ENCODE measurements at regions not wholly inside any gene's neighbourhood (a gene's known extent, or its start where the extent isn't known, plus 50 kb on each side); places are given as distances from the start of the nearest gene placed in this dataset.

DNA sequence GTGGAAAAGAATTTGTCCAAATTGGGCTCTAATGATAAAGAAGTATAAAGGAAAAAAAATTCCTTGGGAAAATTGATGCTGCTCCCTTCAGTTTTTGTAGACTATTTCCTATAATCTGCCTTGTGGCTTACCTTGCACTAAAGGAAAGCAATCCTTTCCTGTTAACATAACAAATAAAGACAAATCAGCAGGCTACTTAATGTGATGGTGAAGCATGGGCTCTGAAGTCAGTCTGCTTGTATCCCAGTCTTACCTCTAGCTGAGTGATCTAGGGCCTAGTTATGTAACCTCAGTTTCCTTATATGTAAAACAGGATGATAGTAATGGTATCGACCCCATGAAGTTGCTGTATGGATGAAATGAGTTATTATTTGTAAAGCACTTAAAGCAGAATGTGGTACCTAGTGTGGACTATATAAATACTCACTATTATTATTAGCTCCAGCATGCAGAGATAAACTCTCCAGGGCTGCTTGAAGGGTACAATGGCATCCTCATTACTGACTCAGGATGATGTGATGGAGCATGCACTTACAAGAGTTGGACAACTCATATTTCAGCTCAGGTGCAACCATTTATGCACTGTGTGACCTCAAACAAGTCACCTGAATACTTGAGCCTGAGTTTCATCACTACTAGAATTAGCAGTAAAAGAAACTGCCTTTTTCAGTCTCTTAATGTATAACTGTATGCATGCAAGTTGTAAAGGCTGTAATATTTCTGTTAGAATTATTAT lies 156.1 kb downstream of the DKK1 start:
- no peak for TF ChIP-seq POLR2A (IDR thresholded peaks at IDR 0.05)
- TF ChIP-seq, protein P1, sequence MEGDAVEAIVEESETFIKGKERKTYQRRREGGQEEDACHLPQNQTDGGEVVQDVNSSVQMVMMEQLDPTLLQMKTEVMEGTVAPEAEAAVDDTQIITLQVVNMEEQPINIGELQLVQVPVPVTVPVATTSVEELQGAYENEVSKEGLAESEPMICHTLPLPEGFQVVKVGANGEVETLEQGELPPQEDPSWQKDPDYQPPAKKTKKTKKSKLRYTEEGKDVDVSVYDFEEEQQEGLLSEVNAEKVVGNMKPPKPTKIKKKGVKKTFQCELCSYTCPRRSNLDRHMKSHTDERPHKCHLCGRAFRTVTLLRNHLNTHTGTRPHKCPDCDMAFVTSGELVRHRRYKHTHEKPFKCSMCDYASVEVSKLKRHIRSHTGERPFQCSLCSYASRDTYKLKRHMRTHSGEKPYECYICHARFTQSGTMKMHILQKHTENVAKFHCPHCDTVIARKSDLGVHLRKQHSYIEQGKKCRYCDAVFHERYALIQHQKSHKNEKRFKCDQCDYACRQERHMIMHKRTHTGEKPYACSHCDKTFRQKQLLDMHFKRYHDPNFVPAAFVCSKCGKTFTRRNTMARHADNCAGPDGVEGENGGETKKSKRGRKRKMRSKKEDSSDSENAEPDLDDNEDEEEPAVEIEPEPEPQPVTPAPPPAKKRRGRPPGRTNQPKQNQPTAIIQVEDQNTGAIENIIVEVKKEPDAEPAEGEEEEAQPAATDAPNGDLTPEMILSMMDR (IDR thresholded peaks at IDR 0.05): no peak
